Midbrain (tissue), 1 donor: ENCODE measurements at regions not wholly inside any gene's neighbourhood (a gene's known extent, or its start where the extent isn't known, plus 50 kb on each side); places are given as distances from the start of the nearest gene placed in this dataset.

Experiments
- DNase-seq: peaks from one replicate; lab custom pipeline; 2025; lab: John Stamatoyannopoulos, UW

DNA sequence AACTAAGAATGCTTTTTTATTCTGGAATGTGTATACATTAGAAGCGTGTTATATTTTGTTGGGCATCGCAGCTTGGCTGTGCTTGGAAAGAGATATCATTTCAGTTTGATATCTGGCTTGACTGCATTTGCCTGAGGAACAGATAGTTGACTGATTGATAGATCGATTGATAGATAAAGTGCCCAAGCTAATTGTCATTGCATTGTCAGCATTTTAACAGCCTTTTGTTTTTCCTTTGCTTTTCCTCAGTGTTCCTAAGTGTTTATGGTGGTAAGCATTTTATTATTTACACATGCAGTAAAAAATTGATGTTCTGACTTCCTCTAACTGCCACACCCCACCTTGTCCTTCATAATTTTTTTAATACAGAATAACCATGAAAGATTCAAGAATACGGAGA lies 180.9 kb upstream of the GRIK2 start:
- DNase-seq, result no peak

DNA sequence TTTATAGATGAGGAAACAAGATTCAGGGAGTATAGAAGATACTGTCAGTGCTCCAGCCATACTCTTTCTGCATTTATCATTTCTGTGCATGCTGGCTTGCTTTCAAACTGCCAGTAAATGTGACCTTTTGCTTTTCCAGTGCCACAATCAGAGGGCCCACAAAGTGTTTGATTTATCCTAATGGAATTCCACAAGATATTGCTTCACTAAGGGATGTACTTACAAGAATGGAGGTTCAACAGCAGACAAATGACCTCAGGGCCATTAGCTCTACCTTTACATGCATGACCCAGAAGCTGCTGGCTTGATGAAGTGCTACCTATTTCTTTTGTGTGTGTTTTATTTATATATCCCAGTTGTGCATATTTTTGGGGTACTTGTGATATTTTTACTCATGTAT lies 171.5 kb upstream of the GRIK2 start:
- no peak for DNase-seq

DNA sequence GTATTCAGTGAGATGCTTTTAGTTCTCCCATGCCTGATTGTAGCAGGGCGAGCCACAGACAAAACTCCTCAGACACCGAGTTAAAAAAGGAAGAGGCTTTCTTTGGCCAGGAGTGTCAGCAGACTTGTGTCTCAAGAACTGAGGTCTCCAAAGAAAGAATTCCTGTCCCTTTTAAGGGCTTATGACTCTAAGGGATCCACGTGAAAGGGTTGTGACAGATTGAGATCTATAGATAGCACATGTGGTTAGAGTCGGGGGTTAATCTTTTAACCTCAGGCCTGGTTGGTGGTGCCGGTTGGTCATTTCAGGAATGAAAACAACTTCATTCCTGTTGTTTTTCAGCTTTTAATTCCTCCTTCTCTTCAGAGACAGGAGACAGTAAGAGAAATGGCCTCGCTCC lies 168.8 kb upstream of the GRIK2 start:
- no peak for DNase-seq

DNA sequence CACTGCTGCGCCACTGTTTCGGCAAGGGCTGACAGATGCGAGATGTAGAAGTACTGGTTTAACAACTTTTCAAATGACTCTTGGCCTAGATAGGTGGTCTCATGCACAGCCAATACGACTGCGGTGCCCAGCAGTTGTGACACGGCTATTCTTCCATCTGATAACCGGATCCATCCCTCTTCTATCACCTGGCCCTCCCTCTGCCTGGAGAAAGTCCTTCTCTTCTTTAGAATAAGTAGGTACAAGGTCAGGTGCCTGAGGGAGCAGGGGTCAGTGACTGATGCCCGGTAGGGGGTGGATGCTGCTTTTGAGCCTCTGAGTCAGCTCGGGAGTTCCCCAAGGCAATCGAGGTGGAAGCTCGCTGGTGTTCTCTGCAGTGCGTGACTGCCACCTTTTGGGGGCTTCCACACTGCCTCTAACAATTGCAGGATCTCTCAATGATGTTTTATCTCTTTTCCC lies 166.8 kb upstream of the GRIK2 start:
- DNase-seq, result no peak

DNA sequence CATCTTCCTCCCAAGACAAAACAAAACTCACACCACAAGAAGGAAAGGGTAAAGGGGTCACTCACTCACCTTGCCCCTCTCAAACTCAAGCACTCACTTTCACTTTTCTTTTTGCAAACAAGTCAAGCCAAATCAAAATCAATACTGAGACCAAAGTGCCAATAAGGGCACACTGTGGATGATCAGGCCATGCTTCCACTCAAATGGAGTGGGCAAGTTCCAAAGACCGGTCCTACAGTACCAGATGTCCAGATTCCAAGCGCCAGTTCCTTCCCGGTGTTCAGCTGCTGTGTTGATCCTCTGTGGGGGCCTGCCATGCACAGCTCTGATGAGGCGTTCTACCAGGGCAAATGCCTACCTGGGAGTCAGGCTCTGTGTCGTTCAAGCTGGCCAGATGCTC lies 162.6 kb upstream of the GRIK2 start:
- DNase-seq, result no peak

DNA sequence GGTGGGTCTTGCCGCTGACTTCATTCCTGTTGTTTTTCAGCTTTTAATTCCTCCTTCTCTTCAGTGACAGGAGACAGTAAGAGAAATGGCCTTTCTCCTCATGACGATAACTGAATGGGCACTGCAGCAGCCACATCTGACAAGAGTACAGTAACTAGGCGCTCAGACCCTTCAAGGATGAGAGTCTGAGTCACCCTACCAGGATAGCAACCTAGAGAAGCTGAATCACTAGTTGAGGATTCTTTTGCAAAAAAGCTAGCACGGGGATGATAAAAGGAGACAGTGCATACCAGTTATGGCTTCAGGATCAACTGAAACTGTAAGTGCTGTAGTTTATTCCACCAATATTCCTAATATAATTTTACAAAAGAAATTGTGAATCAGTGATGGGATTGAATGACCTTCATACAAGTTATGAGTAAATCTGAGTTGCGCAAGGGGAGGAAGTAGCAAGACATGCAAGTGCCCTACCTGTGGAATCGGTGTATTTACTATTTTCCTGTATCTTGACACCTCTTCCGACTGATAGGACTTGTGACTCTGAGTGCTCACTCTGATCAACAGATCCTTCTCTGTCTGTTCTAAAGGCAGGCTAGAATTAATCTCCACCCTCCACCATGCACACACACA lies 161.8 kb upstream of the GRIK2 start:
- no peak for DNase-seq

DNA sequence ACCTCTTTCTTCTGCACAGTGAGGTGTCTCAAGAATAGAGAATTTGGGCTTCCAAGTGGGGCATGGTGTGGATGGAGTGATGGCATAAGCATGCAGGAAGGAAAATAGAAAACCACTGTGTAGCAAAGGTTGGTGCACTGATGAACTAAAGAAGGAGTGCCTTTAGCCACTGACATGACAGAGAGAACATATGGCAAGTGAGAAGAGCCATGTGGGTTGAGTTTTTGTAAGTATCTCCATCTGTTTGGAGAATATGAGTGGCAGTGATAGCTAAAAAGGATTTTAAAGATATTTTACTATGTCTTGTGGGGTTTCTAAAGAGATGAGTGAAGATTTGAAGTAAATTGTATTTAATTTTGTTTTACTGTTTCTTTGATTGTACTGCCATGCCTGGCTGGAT lies 160.5 kb upstream of the GRIK2 start:
- DNase-seq, result no peak

DNA sequence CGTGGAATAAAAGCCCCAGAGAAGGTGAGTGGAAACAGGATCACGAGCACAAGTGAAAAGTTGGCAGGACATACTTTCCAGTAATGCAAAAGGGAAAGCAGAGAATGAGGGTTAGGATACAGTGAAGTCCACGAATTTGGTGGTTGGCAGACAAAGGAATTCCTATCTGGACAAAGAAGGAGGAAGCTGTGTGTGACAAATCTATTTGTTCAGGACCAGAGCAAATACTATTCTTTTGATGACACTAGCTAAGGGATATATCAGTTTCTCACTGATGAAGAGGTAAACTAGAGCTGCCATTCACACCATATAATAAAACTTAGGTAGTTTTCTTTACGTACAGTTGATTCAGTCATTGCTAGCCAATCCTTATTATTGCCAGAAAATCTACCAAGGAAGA lies 156.8 kb upstream of the GRIK2 start:
- DNase-seq, result no peak

DNA sequence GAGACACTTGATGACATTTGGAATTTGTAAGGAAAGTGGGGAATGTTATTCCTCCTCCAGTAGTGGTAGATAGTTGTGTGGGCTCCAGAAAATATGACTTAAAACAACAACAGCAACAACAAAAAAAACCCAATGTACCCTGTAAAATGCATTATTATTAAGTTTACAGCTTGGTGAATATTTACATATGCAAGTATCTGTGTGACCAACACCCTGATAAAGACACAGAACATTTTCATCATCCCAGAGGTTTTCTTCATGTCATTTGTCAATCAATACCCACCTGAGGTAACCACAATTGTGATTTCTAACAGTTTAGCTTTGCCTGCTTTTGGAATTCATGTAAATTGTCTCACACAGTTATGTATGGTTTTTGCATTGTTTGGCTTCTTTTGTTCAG lies 152.1 kb upstream of the GRIK2 start:
- DNase-seq, result no peak

DNA sequence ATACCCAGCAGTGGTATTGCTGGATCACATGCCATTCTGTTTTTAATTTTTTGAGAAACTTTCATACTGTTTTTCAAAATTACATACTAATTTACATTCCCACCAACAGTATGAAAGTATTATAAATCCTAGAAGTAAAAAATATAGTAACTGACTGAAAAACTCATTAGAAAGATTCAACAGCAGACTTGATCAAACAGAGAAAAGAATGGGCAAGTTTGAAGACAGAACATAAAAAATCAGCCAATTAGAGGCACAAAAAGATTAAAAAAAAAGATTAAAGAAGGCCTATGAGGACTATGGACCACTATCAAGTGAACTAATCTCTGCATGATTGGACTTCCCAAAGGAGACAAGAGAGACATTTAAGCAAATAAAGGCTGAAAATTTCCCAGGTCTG lies 144.0 kb upstream of the GRIK2 start:
- no peak for DNase-seq

DNA sequence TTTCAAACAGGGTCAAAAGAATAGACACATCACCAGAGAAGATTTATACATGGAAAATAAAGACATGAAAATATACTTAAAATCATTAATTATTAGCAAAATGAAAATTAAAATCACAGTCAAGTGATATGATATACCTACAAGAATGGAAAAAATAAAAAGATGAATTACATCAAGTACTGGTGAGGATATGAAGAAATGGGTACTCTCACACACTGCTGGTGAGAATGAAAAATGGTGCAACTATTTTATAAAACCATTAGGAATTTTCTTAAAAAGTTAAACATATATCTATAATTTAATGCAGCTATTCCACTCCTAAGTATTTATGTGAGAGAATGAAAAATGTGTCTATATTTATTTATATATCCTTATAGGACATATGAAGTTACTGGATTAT lies 136.3 kb upstream of the GRIK2 start:
- no peak for DNase-seq

DNA sequence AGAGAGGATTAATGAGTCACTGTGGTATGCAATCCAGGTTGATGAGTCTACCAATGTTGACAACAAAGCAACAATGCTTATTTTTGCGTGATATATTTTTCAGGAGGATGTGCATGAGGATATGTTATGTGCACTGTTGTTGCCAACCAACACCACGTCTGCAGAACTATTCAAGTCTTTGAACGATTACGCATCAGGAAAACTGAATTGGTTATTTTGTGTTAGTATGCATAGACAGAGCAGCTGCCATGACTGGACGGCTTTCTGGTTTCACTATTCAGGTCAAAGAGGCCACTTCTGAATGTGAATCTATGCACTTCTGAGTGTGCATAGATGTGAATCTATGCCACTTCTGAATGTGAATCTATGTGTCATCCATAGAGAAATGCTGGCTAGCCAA lies 134.0 kb upstream of the GRIK2 start:
- no peak for DNase-seq

DNA sequence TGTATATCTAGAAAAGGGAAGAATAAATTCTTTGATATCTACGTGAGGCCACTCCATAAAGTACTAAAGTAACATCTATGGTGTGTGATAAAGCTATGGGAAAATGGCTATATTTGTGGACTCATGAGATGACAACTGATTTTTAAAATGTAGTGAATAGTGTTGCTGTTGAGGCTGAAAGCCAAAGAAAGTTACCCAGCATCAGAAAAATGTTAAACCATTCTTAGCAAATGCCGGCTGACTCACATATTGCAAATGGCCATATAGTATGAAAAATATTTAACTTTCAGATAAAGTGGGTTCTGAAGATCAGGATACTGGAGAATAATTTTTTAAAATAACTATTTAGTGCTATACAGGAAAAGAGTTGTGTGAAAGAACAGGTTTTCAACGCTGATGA lies 129.9 kb upstream of the GRIK2 start:
- DNase-seq, result no peak

DNA sequence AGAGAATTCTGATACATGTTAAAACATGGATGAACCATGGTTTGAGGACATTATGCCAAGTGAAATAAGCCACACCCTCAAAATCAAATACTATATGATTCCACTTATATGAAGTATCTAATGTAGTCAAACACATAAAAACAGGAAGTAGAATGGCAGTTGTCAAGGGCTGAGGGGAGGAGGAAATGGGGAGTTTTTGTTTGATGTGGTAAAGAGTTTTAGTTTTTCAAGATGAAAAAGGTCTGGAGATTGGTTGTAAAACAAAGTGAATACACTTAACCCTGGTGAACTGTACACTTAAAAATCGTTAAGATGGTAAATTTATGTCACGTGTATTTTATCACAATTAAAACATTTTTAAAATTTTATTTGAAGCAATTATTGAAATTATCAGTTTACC lies 127.4 kb upstream of the GRIK2 start:
- no peak for DNase-seq

DNA sequence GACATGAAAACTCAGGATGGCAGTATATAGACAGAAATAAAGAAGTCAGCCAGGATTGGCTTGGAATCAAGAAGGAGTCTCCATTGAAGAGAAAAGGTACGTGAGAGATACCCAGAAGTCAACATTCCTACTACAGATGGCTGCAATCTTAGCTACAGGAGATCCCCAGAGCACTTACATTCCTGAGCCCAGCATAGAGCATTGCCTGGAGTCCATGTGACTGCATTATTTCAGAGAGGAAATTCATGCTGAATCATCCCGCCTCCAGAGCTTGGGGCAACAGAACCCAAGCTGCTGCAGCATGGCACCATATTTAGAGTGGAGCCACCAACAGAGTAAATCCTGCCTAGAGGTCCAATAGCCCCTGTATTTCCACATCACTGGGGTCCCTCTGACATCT lies 125.0 kb upstream of the GRIK2 start:
- DNase-seq, result no peak

DNA sequence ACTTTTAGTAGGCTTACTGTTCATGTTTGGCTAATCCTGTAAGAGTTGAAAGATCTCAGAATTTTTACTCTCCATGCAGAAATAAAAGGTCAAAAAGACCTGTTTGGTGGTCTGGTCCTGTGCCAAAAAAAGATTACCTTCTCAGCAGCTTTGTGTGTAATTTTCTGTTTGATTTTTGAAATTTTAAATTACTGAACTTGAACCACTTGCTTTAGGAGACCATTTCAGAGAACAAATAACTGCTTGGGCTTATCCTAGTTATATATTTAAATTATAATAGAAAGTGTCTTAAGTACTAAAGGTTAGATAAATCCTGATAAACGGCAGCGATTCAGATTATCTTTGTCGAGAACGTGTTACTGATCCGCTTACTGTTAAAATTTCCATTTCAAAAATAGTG lies 118.3 kb upstream of the GRIK2 start:
- no peak for DNase-seq

DNA sequence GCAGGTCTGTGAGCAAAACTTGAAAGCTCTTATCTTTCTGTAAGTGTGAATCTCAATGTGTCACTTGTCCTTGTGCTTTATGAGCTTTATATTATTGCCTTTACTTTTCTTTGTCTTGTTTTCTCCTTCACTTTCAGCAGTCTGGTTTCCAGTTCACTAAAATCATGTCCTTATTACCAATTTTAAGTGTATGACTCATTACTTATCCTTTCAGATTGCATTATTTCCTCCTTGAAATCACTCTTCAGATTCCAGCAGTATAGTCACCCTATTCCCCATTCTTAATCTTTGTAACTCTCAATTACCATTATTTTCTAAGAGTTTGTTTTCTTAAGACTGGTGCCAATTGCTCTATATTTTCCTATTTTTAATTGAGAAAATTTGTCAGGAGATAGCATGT lies 117.4 kb upstream of the GRIK2 start:
- DNase-seq, result no peak

DNA sequence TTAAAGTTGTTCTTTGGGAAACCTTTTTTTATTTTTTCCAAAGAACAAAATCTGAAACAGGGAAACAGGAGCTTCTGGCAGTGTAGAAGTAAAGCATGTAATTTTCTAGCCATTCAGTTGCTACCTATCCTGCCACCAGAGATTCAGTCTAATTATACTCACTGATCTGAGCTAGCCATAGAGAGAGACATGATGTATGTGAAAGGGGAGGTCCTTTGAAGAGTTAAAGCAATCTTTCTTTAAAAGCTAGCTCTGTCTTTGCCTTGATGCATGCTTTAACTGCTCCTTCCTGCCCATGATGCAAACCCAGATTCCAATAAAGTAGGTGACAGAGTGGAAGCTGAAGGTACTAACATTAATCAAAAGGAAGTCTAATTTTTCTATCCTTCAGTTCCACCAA lies 114.1 kb upstream of the GRIK2 start:
- no peak for DNase-seq

DNA sequence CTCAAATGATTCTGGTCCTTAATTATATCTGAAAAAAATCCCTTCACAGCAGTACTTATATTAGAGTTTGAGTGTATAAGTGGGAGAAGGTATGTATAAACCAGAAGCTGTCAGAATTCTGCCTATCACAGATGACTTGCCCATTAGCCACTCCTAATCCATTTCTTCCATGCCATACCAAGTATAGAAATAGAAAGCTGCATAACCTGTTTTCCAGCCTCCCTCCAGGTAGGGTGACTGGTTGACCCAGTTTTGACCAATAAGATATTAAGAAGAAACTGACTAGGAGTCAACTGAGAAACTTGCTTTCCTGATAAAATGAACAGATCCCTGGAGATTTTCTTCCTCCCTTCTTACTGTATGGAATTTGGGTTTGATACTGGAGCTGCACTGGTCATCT lies 112.2 kb upstream of the GRIK2 start:
- DNase-seq, result no peak

DNA sequence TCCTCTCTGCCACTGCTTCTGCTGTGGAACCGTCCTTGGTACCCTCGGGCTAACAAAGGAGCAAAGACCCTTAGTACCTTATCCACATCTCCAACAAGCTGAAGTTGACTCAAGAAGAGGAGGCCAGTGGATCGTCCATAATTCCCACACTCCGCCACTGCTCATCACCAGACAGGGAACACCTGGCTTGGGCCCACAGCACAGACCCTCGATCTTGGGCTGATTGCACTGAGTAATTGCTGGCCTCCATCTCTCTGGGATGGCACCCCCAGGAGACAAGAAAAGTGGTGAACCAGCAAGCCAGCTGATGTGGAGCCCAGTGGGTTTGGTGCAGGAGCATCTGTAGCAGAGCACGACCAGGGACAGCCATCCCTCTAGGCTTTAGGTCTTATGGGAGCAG lies 109.4 kb upstream of the GRIK2 start:
- no peak for DNase-seq

DNA sequence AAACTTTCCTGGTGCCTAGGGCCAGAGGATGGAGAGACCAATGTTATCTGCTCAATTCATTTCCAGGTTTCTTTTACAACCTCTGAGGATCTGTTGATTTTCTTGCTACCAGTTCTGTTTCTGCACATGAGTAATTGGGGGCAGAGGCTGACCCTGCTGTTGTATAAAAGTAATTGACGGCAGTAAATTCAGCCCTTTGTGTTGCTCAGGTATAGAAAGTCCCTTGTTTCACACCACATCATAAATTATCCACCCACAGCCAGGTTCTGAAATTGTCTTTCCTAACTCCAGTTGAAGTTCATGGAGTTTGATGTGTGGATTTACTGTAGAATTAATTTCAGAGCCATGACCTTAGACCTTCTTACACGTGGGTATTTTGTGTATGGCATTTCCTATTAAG lies 107.4 kb upstream of the GRIK2 start:
- DNase-seq, result no peak

DNA sequence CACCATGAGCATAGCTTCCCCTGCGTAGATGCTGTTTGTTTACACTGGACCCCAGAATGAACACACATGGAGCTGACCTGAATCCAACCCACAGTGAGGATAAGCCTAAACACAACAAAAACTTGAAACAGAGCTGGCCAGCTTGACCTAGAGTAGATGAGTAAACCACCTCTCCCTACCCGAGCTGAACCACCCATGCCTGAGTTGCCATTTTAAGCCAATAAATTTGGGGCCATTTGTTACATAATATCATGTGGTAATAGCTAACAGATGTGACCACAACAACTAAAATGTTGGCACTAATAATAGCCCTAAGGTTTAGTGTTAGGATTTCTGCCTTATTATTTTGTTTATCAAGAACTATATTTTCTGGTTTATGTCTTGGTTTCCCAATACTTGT lies 103.2 kb upstream of the GRIK2 start:
- no peak for DNase-seq

DNA sequence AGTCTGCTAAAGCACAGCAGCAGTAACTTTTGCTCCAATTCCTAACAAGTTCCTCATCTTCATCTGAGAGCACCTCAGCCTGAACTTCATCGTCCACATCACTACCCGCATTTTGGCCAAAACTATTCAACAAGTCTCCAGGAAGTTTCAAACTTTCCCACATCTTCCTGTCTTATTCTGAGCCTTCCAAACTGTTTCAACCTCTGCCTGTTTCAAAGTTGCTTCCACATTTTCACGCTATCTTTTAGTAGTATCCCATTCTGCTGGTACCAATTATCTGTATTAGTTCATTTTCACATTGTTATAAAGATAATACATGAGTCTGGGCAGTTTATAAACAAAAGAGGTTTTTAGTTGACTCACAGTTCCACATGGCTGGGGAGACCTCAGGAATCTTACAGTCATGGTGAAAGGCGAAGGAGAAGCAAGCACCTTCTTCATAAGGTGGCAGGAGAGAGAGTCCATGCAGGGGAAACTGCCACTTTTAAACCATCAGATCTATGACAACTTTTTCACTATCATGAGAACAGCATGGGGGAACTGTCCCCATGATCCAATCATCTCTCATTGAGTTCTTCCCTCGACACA lies 99.4 kb upstream of the GRIK2 start:
- no peak for DNase-seq

DNA sequence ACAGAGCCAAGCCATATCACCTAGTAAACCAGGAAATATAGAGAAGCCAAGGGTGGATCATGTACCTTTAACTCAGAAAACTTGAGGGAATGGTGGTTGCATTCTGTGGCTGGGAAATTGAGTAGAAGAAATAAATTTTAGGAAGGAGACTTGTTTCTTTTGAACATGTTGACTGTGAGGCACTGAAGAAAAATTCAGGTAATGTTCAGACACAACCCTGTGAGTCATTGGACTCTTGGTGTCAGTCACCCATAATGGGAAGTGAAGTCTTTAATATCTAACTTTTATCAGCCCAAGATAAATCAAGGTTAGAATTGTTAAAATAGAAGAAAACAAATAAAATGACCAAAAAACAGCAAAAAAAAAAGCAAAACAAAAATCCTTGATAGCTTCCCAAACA lies 98.8 kb upstream of the GRIK2 start:
- no peak for DNase-seq
